AG08396 (cell line): ENCODE measurements at regions not wholly inside any gene's neighbourhood (a gene's known extent, or its start where the extent isn't known, plus 50 kb on each side); places are given as distances from the start of the nearest gene placed in this dataset.

Experiments
- DNase-seq: peaks from one replicate; pipeline ENCODE4 v3.0.0; 2012; ENCODE audit warnings: low spot score, mixed read lengths

GRCh38 chr6:65816991-65817390, 110.0 kb upstream of the EYS start:
- DNase-seq, result no peak

GRCh38 chr6:65814071-65814470, 107.0 kb upstream of the EYS start:
- DNase-seq, result no peak

- no peak for DNase-seq
Measured at GRCh38 chr6:65803186-65803585, 96.2 kb upstream of the EYS start.

GRCh38 chr6:65799389-65799788, 92.4 kb upstream of the EYS start:
- DNase-seq, result no peak

DNA sequence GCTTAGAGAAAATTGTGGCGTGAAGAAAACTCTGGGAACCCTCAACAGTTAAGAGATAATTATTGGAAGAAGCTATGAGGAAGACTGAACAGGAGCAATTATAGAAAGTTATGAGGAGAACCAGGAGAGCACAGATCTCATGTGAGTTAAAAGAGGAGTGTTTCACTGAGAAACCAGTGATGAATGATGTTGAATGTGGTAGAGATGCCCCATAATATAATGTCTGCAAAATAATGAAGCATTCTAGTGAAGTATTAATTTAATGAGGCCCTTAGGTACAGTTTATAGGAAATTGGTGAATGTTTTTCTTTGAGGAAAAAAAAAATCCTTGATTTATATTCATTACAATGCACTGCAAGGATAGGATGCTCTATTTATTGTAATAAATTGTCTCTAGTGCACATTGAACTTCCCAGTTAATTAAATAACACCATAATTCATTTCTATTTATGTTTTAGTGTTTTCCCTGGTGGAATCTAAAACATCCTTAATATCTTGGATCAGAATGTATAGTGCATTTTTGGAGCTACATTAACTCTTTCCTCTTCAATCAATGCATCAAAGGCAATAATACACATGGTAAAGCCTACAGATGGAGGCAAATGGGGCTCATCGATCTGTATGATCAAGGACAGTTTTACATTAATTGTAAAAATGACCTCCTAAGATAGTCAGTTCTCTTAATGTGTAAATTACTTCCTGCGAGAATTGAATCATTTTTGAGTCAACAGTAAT, 91.4 kb upstream of the EYS start:
- DNase-seq, result no peak

GRCh38 chr6:65790666-65791065, 83.6 kb upstream of the EYS start:
- no peak for DNase-seq

- no peak for DNase-seq
Measured at GRCh38 chr6:65787787-65788186, 80.8 kb upstream of the EYS start.

DNA sequence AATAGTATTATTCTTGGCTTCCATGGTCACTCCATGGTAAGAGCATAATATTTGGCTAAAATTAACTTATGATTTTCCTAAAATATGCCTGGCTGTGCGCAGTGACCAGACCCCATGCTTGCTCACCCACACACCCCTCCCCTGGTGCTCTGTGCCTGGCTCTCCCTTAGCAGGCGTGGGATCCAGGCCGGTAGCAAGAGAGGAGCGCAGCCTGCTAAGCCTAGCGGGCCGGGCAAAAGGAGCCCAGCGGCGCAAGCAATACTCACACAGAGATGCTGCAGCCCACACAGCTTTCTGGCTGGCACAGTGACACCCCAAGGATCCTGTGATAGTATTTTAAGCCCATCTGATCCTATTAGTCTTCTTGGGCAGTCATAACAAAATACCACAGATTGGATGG, 79.8 kb upstream of the EYS start:
- no peak for DNase-seq

- no peak for DNase-seq
Measured at GRCh38 chr6:65780691-65781090, 73.7 kb upstream of the EYS start.

- DNase-seq, result no peak
Measured at GRCh38 chr6:65776332-65776731, 69.3 kb upstream of the EYS start.

- no peak for DNase-seq
Measured at GRCh38 chr6:65771946-65772345, 64.9 kb upstream of the EYS start.

DNA sequence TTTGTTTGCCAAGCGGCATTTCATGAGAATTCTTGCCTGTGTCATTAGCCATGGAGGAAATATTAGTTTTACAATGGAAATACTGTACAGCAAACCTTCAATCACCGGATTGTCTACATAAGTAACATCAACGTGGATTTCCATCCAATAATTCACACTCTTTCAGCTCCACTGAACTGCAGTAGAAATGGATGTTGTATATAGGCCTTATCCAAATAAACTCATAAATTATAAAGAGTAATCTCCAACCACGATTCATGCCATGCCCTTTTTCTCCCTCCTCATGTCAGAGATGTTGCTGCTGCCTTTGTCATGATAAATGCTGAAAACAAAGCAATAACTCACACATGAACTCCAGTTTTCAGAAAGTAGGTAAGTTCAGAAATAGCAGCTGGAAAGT, 54.9 kb upstream of the EYS start:
- DNase-seq, result no peak

DNA sequence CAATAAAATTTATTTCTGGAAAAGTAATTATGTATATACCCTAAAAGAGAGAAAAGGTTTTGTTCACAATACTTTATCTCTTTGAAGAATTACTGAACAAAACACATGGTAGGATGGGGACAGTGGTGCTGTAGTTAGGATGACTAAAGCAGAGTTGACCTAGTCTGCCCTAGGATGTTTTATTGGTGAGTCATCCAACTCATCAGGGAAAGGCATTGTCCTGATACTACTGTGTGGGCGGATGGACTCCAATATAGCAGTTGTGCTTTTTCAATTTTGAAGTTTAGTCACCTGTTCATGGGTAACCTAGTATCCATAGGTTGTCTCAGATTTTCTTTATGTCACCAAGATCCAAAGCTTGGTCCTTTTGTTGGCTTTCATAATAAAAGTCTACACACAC, 53.3 kb upstream of the EYS start:
- DNase-seq, result peak; percentile 5
